H1 (cell line): ENCODE measurements at regions not wholly inside any gene's neighbourhood (a gene's known extent, or its start where the extent isn't known, plus 50 kb on each side); places are given as distances from the start of the nearest gene placed in this dataset.

Source experiments
- CTCF ChIA-PET: fragments of 300-600 bp; sonication (Branson Sonifier 250); formaldehyde crosslinking; loops from one replicate; lab custom pipeline; 2021; ENCODE audit not compliant: partially characterized antibody; lab: Charles Lee
- POLR2A ChIA-PET: fragments of 300-600 bp; sonication (Branson Sonifier 250); formaldehyde crosslinking; loops from one replicate; lab custom pipeline; 2021; ENCODE audit warnings: inconsistent platforms; ENCODE audit not compliant: partially characterized antibody; lab: Charles Lee
- DNase-seq, 2 experiments: peaks; one replicate each; pipeline versions ENCODE4 v3.0.0 to v3.0.0-alpha.2; 2010 to 2022; ENCODE audit warnings: low spot score in 2 of 2, low read depth in 1 of 2, mixed read lengths in 1 of 2
- FAIRE-seq: peaks from 2 replicates; lab custom pipeline; 2011; peaks lifted over from hg19 to GRCh38; lab: Jason Lieb, UNC
- H2AFZ ChIP-seq: 2 replicates; pipeline ENCODE4 v1.8.1; 2012; ENCODE audit warnings: low read length, inconsistent platforms
- H2AK5ac ChIP-seq: 2 replicates; pipeline ENCODE4 v1.6.1; 2013; ENCODE audit warnings: low read depth, low read length
- H2BK120ac ChIP-seq: replicated peaks from 2 replicates; pipeline ENCODE3; 2013; ENCODE audit warnings: low read depth, low read length, inconsistent platforms
- H2BK12ac ChIP-seq: 2 replicates; pipeline ENCODE4 v1.6.1; 2013; ENCODE audit warnings: low read depth, low read length
- H2BK15ac ChIP-seq: 2 replicates; pipeline ENCODE4 v1.6.1; 2013; ENCODE audit warnings: low read length
- H2BK20ac ChIP-seq: 2 replicates; pipeline ENCODE4 v1.6.1; 2013; ENCODE audit warnings: low read length
- H2BK5ac ChIP-seq: 2 replicates; pipeline ENCODE4 v1.6.1; 2013; ENCODE audit warnings: low read depth, low read length
- H3K14ac ChIP-seq: 2 replicates; pipeline ENCODE4 v1.6.1; 2013; ENCODE audit warnings: inconsistent platforms; ENCODE audit not compliant: insufficient read length
- H3K18ac ChIP-seq: 2 replicates; pipeline ENCODE4 v1.6.1; 2013; ENCODE audit warnings: low read length; ENCODE audit errors: extremely low read depth
- H3K23ac ChIP-seq: 2 replicates; pipeline ENCODE4 v1.6.1; 2013; ENCODE audit warnings: inconsistent platforms; ENCODE audit not compliant: insufficient read length
- H3K23me2 ChIP-seq: 2 replicates; pipeline ENCODE4 v1.6.1; 2013; ENCODE audit warnings: low read depth, low read length
- H3K27ac ChIP-seq: 2 replicates; pipeline ENCODE4 v1.6.1; 2011; ENCODE audit warnings: low read depth, low read length, inconsistent platforms
- H3K27me3 ChIP-seq, 4 experiments: replicated peaks in 1 of 4; 1 replicate in 1 of 4; 2 replicates in 3 of 4; pipeline versions ENCODE4 v1.6.1 to v1.8.1; 2011 to 2013; ENCODE audit warnings: low read length in 3 of 4, mild to moderate bottlenecking in 3 of 4, inconsistent platforms in 2 of 4, mixed read lengths in 2 of 4, moderate library complexity in 1 of 4; ENCODE audit not compliant: control insufficient read depth in 3 of 4, insufficient read depth in 3 of 4; ENCODE audit errors: extremely low read depth in 1 of 4
- H3K36me3 ChIP-seq, 4 experiments: 2 replicates each; pipeline versions ENCODE4 v1.6.1 to v1.8.1; 2011 to 2013; ENCODE audit warnings: mild to moderate bottlenecking in 4 of 4, low read length in 3 of 4, moderate library complexity in 2 of 4, control low read depth in 1 of 4, inconsistent platforms in 1 of 4; ENCODE audit not compliant: insufficient read depth in 4 of 4, control insufficient read depth in 2 of 4
- H3K4ac ChIP-seq: replicated peaks from 2 replicates; pipeline ENCODE3; 2013; ENCODE audit warnings: low read length, low read depth, mixed read lengths, inconsistent platforms; ENCODE audit not compliant: insufficient read length
- H3K4me1 ChIP-seq, 4 experiments: replicated peaks in 1 of 4; 1 replicate in 1 of 4; 2 replicates in 3 of 4; pipeline versions ENCODE4 v1.6.1 to v1.8.1; 2011 to 2013; ENCODE audit warnings: low read length in 3 of 4, inconsistent platforms in 2 of 4, mixed read lengths in 1 of 4; ENCODE audit not compliant: insufficient read depth in 4 of 4, control insufficient read depth in 3 of 4
- H3K4me2 ChIP-seq, 2 experiments: 2 replicates each; pipeline versions ENCODE4 v1.6.1 to v1.8.1; 2011 to 2013; ENCODE audit warnings: low read depth in 2 of 2, low read length in 2 of 2, control low read depth in 1 of 2, inconsistent platforms in 1 of 2, mild to moderate bottlenecking in 1 of 2; ENCODE audit not compliant: insufficient read depth in 1 of 2
- H3K4me3 ChIP-seq, 4 experiments: fragments of 200-600, 300-600 bp in 1 of 4; sonication (generic), shearing (Covaris generic), sonication (Bioruptor Twin) in 1 of 4; 2 replicates each; pipeline versions ENCODE4 v1.5.1 to v1.8.1; 2011 to 2016; ENCODE audit warnings: low read length in 4 of 4, low read depth in 3 of 4, control low read depth in 2 of 4, inconsistent platforms in 2 of 4, mild to moderate bottlenecking in 2 of 4, mixed read lengths in 1 of 4, moderate library complexity in 1 of 4; ENCODE audit not compliant: insufficient read depth in 2 of 4; ENCODE audit errors: extremely low read depth in 1 of 4
- H3K56ac ChIP-seq: replicated peaks from 2 replicates; pipeline ENCODE3; 2013; ENCODE audit warnings: low read depth, mild to moderate bottlenecking, mixed read lengths, low read length, inconsistent platforms; ENCODE audit not compliant: insufficient read length
- H3K79me1 ChIP-seq: 2 replicates; pipeline ENCODE4 v1.6.1; 2013; ENCODE audit warnings: low read depth, low read length, control low read depth
- H3K79me2 ChIP-seq, 2 experiments: 2 replicates each; pipeline versions ENCODE4 v1.6.1 to v1.8.1; 2012 to 2013; ENCODE audit warnings: low read length in 2 of 2, mild to moderate bottlenecking in 2 of 2, inconsistent platforms in 1 of 2; ENCODE audit not compliant: insufficient read depth in 2 of 2, control insufficient read depth in 1 of 2
- H3K9ac ChIP-seq, 4 experiments: replicated peaks in 1 of 4; 1 replicate in 1 of 4; 2 replicates in 3 of 4; pipeline versions ENCODE4 v1.6.1 to v1.8.1; 2011 to 2013; ENCODE audit warnings: low read depth in 3 of 4, low read length in 3 of 4, control low read depth in 2 of 4, mild to moderate bottlenecking in 2 of 4, moderate library complexity in 2 of 4, inconsistent platforms in 1 of 4; ENCODE audit errors: extremely low read depth in 1 of 4
- H3K9me3 ChIP-seq, 2 experiments: 2 replicates each; pipeline versions ENCODE4 v1.6.1 to v1.8.1; 2012 to 2013; ENCODE audit warnings: mild to moderate bottlenecking in 2 of 2, moderate library complexity in 2 of 2, control low read depth in 1 of 2, inconsistent platforms in 1 of 2, low read depth in 1 of 2, low read length in 1 of 2, mixed read lengths in 1 of 2; ENCODE audit not compliant: insufficient read depth in 2 of 2
- H4K20me1 ChIP-seq, 2 experiments: replicated peaks in 1 of 2; 2 replicates each; pipeline versions ENCODE3 to v1.8.1; 2011 to 2013; ENCODE audit warnings: inconsistent platforms in 2 of 2, low read length in 2 of 2, mild to moderate bottlenecking in 1 of 2; ENCODE audit not compliant: insufficient read depth in 2 of 2, control insufficient read depth in 1 of 2
- H4K5ac ChIP-seq: 2 replicates; pipeline ENCODE4 v1.6.1; 2013; ENCODE audit warnings: low read length, low read depth, mixed read lengths, inconsistent platforms; ENCODE audit not compliant: insufficient read length
- H4K8ac ChIP-seq: 2 replicates; pipeline ENCODE4 v1.8.0; 2013; ENCODE audit warnings: mild to moderate bottlenecking, moderate library complexity, low read length, inconsistent platforms; ENCODE audit not compliant: insufficient read depth; ENCODE audit errors: extremely low read depth
- H4K91ac ChIP-seq: replicated peaks from 2 replicates; pipeline ENCODE3; 2013; ENCODE audit warnings: low read length, mixed read lengths, inconsistent platforms; ENCODE audit not compliant: insufficient read length
- BCL11A ChIP-seq, 2 experiments: IDR thresholded peaks; one replicate each; pipeline ENCODE4 v1.6.1; 2011; ENCODE audit warnings: low read depth in 2 of 2, low read length in 2 of 2, mild to moderate bottlenecking in 2 of 2
- CTBP2 ChIP-seq: IDR thresholded peaks from 2 replicates; pipeline ENCODE4 v1.7.0; 2011; ENCODE audit warnings: borderline replicate concordance, mild to moderate bottlenecking, moderate library complexity, mixed read lengths, low read length; ENCODE audit not compliant: insufficient read depth, insufficient read length
- GABPA ChIP-seq: IDR thresholded peaks from 2 replicates; pipeline ENCODE4 v1.6.1; 2011; ENCODE audit warnings: mild to moderate bottlenecking, low read length, moderate library complexity, borderline replicate concordance; ENCODE audit not compliant: insufficient read depth
- JUN ChIP-seq: IDR thresholded peaks from 2 replicates; pipeline ENCODE4 v1.6.1; 2011; ENCODE audit warnings: low read depth, mild to moderate bottlenecking, improper control_type of control experiment, low read length
- NANOG ChIP-seq: IDR thresholded peaks from 2 replicates; pipeline ENCODE4 v1.6.1; 2011; ENCODE audit warnings: low read length, low read depth, mild to moderate bottlenecking, inconsistent platforms; ENCODE audit not compliant: insufficient read depth, poor library complexity, severe bottlenecking
- POLR2AphosphoS5 ChIP-seq: IDR thresholded peaks from 2 replicates; pipeline ENCODE4 v1.6.1; 2011; ENCODE audit warnings: low read depth, low read length
- SIRT6 ChIP-seq: IDR thresholded peaks from one replicate; pipeline ENCODE4 v1.7.1; 2012; ENCODE audit warnings: low read length, inconsistent platforms
- TAF1 ChIP-seq: IDR thresholded peaks from 2 replicates; pipeline ENCODE4 v1.6.1; 2011; ENCODE audit warnings: mild to moderate bottlenecking, low read depth, low read length
- WGBS, 2 experiments: shearing (Covaris generic) in 1 of 2; methylation state at CpG; one replicate each; pipeline versions ENCODE4 v1.1.6 to v1.1.7; 2013 to 2015; ENCODE audit warnings: low lambda C conversion rate in 2 of 2, mixed read lengths in 2 of 2, inconsistent platforms in 1 of 2, low coverage in 1 of 2, missing lambda C conversion rate in 1 of 2; ENCODE audit not compliant: insufficient replicate concordance in 2 of 2, insufficient coverage in 1 of 2, insufficient read length in 1 of 2; ENCODE audit errors: extremely low coverage in 1 of 2, missing lambda C conversion rate in 1 of 2; 5-methylcytosine and 5-hydroxymethylcytosine counted together
- TF ChIP-seq, protein P1 (sequence below), 3 experiments: IDR thresholded peaks; 1 replicate in 2 of 3; 2 replicates in 1 of 3; pipeline versions ENCODE4 v1.5.1 to v1.6.1; 2011; ENCODE audit warnings: low read length in 3 of 3, mild to moderate bottlenecking in 3 of 3, inconsistent platforms in 2 of 3, low read depth in 1 of 3, moderate library complexity in 1 of 3; ENCODE audit not compliant: insufficient read depth in 1 of 3; ENCODE audit errors: control extremely low read depth in 1 of 3
- TF ChIP-seq, protein P2 (sequence below): IDR thresholded peaks from 2 replicates; pipeline ENCODE4 v1.6.1; 2012; ENCODE audit warnings: low read length, inconsistent platforms

DNA sequence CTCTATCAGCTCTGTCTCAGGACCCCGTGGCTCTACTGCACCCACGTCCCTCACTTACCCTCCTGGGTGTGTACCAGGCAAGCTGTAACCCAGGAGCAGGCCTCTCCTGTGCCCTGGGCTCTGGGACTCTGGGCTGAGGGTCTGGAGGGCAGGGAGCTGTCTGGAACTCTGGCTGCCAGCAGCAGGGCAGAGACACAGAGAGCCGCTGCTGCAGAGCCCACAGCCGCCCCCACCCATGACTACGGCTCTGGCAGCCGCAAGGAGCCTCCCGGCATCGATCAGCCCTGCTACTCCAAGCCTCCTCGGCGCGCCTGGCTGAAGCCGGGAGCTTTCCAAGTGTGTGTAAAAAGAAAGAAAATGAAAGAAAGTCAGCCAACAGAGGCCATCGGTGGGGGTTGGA, 103.7 kb upstream of the ATP2B2 start:
- 88% methylated on average over 13 of the region's 13 CpGs; no CpG with 5 or more reads in 1 of the 2 experiments for WGBS, 2 experiments
- H4K5ac ChIP-seq: no peak overlapping the region
- DNase-seq: no peak
- H3K23me2 ChIP-seq: no peaks in the 10 kb centered on the region
- ChIA-PET CTCF (interaction anchor here (0.7 to 1.3 kb wide), 8 partner anchors 12 to 626 kb away, joined by 3 to 6 read pairs (median 3); no protein-coding TSS in a partner anchor), POLR2A (no interaction called here)
- H3K9ac ChIP-seq: no peak overlapping the region
- no peaks in the 10 kb centered on the region for H3K79me1 ChIP-seq
- H2AK5ac ChIP-seq: no peak overlapping the region
- H2BK15ac ChIP-seq: no peak overlapping the region
- no peaks in the 10 kb centered on the region for H3K4me1 ChIP-seq
- no peak overlapping the region for H2BK12ac ChIP-seq
- H4K8ac ChIP-seq: no peak overlapping the region
- no peak overlapping the region for H3K56ac ChIP-seq
- no peaks in the 10 kb centered on the region for H4K20me1 ChIP-seq
- no peak overlapping the region for H3K4me2 ChIP-seq
- no peaks in the 10 kb centered on the region for H3K36me3 ChIP-seq
- no peaks in the 10 kb centered on the region for H3K27me3 ChIP-seq
- FAIRE-seq: no peak
- H4K91ac ChIP-seq: no peak overlapping the region
- no peak overlapping the region for H3K4ac ChIP-seq
- H3K18ac ChIP-seq: no peak overlapping the region
- H3K14ac ChIP-seq: no peak overlapping the region
- no peak overlapping the region for H3K27ac ChIP-seq
- no peak overlapping the region for H2BK20ac ChIP-seq
- H3K79me2 ChIP-seq: no peaks in the 10 kb centered on the region
- H2BK120ac ChIP-seq: no peak overlapping the region
- peaks cover 20 to 22% of the 10 kb centered on the region in 2 experiments for H3K9me3 ChIP-seq
- H2AFZ ChIP-seq: no peak overlapping the region
- H3K4me3 ChIP-seq: no peak overlapping the region
- no peak overlapping the region for H3K23ac ChIP-seq
- no peak overlapping the region for H2BK5ac ChIP-seq
- TF ChIP-seq, protein P1, sequence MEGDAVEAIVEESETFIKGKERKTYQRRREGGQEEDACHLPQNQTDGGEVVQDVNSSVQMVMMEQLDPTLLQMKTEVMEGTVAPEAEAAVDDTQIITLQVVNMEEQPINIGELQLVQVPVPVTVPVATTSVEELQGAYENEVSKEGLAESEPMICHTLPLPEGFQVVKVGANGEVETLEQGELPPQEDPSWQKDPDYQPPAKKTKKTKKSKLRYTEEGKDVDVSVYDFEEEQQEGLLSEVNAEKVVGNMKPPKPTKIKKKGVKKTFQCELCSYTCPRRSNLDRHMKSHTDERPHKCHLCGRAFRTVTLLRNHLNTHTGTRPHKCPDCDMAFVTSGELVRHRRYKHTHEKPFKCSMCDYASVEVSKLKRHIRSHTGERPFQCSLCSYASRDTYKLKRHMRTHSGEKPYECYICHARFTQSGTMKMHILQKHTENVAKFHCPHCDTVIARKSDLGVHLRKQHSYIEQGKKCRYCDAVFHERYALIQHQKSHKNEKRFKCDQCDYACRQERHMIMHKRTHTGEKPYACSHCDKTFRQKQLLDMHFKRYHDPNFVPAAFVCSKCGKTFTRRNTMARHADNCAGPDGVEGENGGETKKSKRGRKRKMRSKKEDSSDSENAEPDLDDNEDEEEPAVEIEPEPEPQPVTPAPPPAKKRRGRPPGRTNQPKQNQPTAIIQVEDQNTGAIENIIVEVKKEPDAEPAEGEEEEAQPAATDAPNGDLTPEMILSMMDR (IDR thresholded peaks at IDR 0.05; ENCODE audit: control extremely low read depth in 1 of 3, insufficient read depth in 1 of 3, low read depth in 1 of 3, low read length in 3 of 3): no peak
- no peak for TF ChIP-seq JUN
- TF ChIP-seq, protein P2, sequence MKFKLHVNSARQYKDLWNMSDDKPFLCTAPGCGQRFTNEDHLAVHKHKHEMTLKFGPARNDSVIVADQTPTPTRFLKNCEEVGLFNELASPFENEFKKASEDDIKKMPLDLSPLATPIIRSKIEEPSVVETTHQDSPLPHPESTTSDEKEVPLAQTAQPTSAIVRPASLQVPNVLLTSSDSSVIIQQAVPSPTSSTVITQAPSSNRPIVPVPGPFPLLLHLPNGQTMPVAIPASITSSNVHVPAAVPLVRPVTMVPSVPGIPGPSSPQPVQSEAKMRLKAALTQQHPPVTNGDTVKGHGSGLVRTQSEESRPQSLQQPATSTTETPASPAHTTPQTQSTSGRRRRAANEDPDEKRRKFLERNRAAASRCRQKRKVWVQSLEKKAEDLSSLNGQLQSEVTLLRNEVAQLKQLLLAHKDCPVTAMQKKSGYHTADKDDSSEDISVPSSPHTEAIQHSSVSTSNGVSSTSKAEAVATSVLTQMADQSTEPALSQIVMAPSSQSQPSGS: no peak
- no peak for TF ChIP-seq POLR2AphosphoS5
- no peak for TF ChIP-seq SIRT6
- TF ChIP-seq TAF1: no peak
- TF ChIP-seq CTBP2: no peak
- no peak for TF ChIP-seq BCL11A (IDR thresholded peaks at IDR 0.05; ENCODE audit: low read depth in 2 of 2, low read length in 2 of 2)
- TF ChIP-seq GABPA: no peak
- TF ChIP-seq NANOG: no peak
